GM18867 (cell line): ENCODE measurements at regions not wholly inside any gene's neighbourhood (a gene's known extent, or its start where the extent isn't known, plus 50 kb on each side); places are given as distances from the start of the nearest gene placed in this dataset.

ENCODE experiments used
- ATAC-seq: cut with Tn5 transposase; IDR thresholded peaks from one replicate; pipeline ENCODE4 v1.9.1; 2021; ENCODE audit warnings: mild to moderate bottlenecking, moderate library complexity; ENCODE audit not compliant: unreplicated experiment

GRCh38 chr9:687034-687785 lies 154.3 kb upstream of the DMRT1 start:
- no peak for ATAC-seq

GRCh38 chr9:687994-688393 lies 153.5 kb upstream of the DMRT1 start:
- ATAC-seq, result no peak

DNA sequence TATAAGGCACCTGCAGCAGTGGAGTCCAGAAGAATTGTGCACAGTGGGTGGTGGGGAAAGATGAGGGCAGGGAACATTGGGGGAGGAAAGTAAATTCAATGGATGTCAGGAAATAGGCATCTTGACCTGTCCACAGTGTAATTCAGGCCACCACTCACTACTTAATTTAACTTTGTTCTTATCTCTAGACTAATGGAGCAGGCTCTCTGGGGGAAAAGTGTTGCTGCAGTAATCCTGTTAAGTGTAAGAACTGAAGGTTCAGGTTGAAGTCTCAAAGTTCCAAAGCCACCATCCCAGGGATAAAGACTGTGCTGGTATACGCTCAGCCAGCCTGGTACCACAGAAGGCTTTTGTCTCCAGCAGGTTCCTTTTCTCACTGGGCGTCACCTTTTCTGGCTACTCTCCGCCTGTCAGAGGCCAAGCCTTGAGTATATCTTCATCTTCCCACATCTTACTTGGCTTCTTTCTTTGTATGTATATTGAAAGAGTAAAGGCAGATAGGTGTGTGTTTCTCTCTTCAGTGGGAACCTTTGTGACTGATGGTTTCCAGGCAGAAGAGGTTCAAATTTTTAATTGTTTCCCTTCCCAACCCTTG lies 150.9 kb upstream of the DMRT1 start:
- ATAC-seq, result no peak

DNA sequence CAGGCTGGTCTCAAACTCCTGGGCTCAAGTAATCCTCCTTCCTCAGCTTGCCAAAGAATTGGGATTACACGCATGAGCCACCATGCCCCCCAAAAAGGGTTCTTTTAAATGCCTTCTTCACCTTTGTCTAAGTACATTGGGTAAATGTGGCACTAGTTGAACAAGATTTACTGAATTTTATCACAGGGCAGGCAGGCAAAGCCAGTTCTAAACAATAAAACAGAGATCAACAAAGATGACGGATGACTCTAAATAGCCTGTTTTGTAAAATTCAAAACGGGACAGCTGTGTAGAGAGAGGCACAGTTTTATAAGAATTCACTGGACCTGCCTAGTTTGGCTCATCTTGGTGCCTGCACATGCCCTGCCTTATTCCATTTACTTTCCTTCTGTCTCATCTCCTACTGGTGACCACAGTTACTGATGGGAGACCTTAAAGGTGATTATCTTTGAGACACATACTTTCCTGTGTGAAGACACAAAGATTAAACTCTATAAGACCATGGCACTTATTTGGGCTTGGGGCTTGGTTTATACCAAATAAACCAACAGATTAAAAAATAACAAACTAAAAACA lies 149.6 kb upstream of the DMRT1 start:
- no peak for ATAC-seq

- ATAC-seq, result no peak
Measured at GRCh38 chr9:692636-693129, 148.8 kb upstream of the DMRT1 start.

DNA sequence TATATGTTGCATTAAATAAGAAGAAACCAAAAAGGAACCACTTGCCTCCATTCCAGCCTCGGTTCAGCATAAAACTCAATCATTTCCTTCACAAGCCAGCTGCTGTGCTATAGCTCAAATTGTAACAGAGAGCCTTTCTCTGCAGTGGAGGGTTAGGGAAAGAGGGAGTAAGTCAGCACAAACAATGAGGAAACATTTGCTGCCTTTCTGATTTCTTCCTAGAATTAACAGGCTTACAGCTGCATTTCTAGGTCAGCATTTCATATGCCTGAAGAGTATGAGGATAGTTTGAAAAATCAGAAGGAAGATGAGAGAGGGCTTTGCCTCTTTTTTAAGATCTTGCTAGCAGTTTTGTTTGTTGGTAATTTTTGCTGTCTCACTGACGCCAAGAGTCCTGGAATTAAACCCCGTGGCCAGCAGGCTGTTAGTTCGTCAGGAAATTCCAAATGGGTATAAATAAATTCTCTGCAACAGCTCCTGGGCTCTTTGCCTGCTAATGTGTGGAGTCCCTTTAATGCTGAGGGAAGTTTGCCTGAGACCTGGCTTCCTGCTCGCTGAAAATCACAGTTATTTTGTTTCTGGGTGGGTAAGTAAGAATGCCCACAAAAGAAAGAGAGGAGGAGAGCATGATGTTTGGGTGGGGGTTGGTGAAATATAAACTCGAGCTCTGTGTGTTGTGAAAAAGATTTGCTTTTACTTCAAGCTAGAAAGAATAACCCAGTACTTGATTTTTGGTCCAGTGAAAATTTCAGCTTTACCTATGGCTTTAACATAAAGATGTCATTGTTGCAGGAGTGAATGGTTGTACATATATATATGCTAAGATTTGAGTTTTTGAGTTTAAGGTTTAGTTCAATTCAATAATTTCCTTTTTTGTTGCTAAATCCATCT lies 148.1 kb upstream of the DMRT1 start:
- ATAC-seq, result no peak

DNA sequence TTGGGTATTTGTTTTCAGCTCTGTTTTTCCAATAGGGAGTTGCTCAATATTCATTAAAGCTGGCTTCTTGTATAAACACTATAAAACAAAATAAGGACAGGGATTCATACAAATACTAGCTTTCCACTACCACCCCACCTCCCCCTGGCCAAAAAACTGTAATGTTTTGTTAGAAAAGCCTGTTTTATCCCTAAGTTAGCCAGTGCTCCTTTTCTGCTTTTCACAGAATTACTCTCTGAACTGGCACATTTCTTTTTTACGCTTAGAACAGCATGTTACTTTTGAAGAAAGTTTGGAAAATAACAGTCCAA lies 147.4 kb upstream of the DMRT1 start:
- ATAC-seq, result no peak

GRCh38 chr9:694403-695154 lies 146.9 kb upstream of the DMRT1 start:
- no peak for ATAC-seq

- no peak for ATAC-seq
Measured at GRCh38 chr9:695252-695651, 146.2 kb upstream of the DMRT1 start.

GRCh38 chr9:696332-697323 lies 144.9 kb upstream of the DMRT1 start:
- ATAC-seq, result no peak

GRCh38 chr9:698276-698675 lies 143.2 kb upstream of the DMRT1 start:
- no peak for ATAC-seq

DNA sequence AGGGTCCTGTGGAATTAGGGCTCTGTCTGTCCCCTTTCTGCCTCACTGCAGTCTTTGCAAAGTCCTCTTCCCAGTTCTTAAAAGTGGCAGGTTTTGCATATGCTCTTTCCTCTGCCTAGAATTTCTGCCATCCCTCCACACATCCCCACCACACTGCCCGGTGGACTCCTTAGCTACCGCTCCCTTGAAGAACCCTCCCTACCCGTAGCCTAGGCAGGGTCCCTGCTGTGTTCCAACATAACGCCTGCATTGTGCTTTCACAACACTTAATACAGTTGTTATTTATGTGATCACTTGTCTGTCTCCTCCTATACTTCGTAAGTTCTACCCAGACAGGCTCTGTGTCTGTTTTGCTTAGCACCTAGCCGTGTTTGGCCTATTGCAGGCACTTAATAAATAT lies 142.5 kb upstream of the DMRT1 start:
- ATAC-seq, result no peak

DNA sequence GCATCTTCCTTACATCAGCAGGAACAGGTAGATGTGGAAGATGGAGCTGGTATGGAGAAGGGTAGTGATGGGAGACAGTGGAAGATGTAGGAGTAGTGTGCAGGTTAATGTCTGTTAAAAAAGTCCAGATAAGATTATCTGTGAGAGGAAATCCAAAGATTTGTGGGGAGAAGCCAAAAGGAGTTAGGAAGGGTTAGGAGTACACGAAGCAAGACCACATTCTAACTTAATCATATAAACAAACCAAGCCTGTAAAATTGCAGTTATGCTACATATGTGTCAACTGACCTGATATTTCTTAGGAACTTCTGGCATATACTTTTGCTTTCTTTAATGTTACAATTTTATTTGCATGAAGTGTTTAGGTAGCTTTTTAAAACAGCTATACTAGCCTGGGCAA lies 142.1 kb upstream of the DMRT1 start:
- no peak for ATAC-seq

DNA sequence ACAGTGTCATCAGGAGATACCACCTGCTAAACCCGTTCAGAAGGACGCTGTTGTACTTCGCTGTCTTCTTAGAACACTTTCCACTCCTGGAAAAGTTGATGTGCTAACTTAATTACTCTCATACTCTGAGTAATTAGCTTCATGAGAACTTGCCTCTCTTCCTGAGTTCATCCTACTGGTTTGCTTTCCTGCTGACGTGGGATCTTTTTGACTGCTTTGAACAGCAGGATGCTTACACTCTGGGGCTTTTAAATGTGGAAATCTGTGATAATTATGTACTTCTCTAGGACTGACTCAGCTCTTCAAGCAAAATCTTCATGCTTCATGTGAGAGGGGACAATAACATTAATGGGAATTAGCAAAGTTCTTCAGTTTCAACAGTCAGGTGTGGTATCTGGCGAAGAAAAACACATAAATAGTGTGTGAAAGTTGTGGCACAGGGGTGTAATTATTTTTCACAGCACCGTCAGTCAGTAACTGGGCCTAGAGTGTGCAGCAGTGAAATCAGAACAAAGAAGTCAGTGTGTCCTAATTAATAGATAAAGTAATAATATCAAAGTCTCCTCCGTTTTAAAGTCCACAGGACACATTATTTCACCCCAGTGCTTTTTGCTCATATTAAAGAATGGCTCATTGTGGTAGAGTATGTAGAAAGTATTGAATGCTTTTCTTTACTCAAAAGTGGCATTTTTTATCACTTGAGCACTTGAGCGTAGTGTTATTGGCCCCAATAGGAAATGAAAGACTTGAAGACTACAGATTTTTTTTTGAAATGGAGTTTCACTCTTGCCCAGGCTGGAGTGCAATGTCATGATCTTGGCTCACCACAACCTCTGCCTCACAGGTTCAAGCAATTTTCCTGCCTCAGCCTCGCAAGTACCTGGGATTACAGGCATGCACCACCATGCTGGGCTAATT lies 140.9 kb upstream of the DMRT1 start:
- peak; percentile 50 for ATAC-seq

GRCh38 chr9:703392-703791 lies 138.1 kb upstream of the DMRT1 start:
- no peak for ATAC-seq

DNA sequence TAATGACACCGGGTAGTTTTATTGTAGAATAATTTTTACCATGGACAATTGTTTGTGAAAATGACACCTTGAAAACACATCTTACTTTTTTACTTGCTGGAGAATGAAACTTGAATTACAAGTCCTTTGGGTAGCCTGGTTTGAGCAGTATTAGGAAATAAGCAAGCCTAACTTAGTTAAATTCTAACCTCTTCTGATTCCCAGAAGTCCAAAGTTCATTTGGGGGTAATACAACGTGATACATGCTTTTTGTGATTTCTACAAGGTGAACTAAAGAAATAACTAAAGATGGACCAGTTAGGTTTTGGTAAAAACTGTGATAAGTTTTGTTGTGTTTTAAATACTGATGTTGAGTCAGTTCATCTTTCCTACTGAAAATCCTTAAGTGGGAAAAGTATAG lies 135.4 kb upstream of the DMRT1 start:
- ATAC-seq, result no peak

- no peak for ATAC-seq
Measured at GRCh38 chr9:706606-707459, 134.7 kb upstream of the DMRT1 start.

DNA sequence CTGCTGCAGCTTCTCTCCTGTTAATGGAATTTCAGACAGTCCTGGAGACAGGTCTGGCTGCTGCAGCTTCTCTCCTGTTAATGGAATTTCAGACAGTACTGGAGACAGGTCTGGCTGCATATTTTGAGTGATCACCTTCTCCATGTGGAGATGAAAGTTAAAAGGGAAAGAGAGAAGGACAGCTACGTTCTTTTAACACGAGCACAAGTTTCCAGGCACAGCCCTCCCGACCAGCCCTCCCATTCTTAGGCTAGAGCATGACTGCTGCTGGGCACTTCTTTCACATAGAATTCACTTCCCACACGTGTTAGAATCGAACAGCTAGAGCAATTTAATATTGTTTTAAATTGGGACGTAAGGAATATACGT lies 133.3 kb upstream of the DMRT1 start:
- ATAC-seq, result no peak
